Large intestine (tissue), 3 donors: ENCODE measurements at regions not wholly inside any gene's neighbourhood (a gene's known extent, or its start where the extent isn't known, plus 50 kb on each side); places are given as distances from the start of the nearest gene placed in this dataset.

Experiments
- DNase-seq, 2 donors: peaks; one replicate each; pipeline versions ENCODE4 v3.0.0 to v3.0.0-alpha.2; 2013
- H3K27ac ChIP-seq: one replicate; pipeline ENCODE4 v1.5.1; 2013; ENCODE audit warnings: low read length
- H3K27me3 ChIP-seq: 2 replicates; pipeline ENCODE4 v1.6.1; 2013; ENCODE audit warnings: low read length; ENCODE audit not compliant: control insufficient read depth, insufficient read depth
- H3K36me3 ChIP-seq: 2 replicates; pipeline ENCODE4 v1.6.1; 2013; ENCODE audit warnings: low read length; ENCODE audit not compliant: control insufficient read depth, insufficient read depth
- H3K4me1 ChIP-seq: one replicate; pipeline ENCODE4 v1.6.1; 2013; ENCODE audit warnings: low read length; ENCODE audit not compliant: control insufficient read depth, insufficient read depth
- H3K4me3 ChIP-seq: one replicate; pipeline ENCODE4 v1.5.1; 2013; ENCODE audit warnings: low read length
- H3K9me3 ChIP-seq: one replicate; pipeline ENCODE4 v1.6.1; 2013; ENCODE audit warnings: mild to moderate bottlenecking, low read depth, low read length, moderate library complexity; ENCODE audit not compliant: control insufficient read depth
- WGBS: methylation state at CpG from one replicate; pipeline ENCODE4 v1.1.5; 2013; ENCODE audit warnings: low lambda C conversion rate; ENCODE audit not compliant: insufficient coverage; 5-methylcytosine and 5-hydroxymethylcytosine counted together

- no peaks in the 10 kb centered on the region for H3K4me1 ChIP-seq
- no CpG with 5 or more reads among the region's 5 CpGs for WGBS
- H3K9me3 ChIP-seq, result peaks cover 3% of the 10 kb centered on the region
- no peak overlapping the region for H3K4me3 ChIP-seq
- H3K27me3 ChIP-seq, result no peaks in the 10 kb centered on the region
- no peaks in the 10 kb centered on the region for H3K36me3 ChIP-seq
- H3K27ac ChIP-seq, result no peak overlapping the region
- DNase-seq, result no peak
Observed at GRCh38 chr11:41917900-41918299, 458.4 kb upstream of the LRRC4C start.

GRCh38 chr11:41920374-41920773 lies 460.9 kb upstream of the LRRC4C start:
- DNase-seq, result no peak
- Histone ChIP-seq H3K9me3 (peaks cover 3% of the 10 kb centered on the region), H3K4me1 (no peaks in the 10 kb centered on the region), H3K4me3 (no peak overlapping the region), H3K27ac (no peak overlapping the region), H3K36me3 (no peaks in the 10 kb centered on the region), H3K27me3 (no peaks in the 10 kb centered on the region)
- 100% methylated on average over 1 of the region's 2 CpGs for WGBS

DNA sequence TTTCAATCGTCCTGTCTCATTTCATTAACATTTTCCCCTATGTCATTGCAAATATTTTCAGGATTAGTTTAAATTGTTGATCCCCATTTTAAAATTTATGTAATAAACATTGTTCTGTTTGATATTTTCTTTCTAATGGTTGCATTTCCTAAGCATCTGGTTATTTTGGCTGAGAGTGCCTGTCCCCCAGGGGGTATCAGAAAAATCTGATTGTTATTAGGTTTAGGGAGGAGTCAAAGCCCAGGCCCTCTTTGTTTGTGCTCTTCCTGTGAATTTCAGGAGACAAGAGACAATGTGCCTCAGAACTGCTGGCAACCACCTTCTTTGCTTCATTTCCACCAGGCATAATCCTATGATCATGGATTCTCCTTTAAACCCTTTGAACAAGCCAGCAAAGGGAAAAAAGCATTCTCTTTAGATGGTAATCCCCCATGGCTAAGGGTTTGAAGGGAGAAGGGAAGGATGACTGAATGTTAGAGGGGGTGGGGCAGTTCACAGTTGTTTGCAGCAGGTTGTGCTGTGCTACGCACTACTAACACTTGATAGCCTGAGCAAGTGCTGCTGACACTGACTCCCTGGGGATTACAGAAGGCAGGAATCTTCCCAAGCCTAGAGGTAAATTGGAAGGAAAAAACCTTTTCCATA lies 462.4 kb upstream of the LRRC4C start:
- no peak overlapping the region for H3K4me3 ChIP-seq

GRCh38 chr11:41926339-41926738 lies 466.9 kb upstream of the LRRC4C start:
- H3K4me3 ChIP-seq, result no peak overlapping the region
- 89% methylated on average over 2 of the region's 4 CpGs for WGBS

More for the DNA sequence above, 462.4 kb upstream of the LRRC4C start:
- Histone ChIP-seq H3K4me1 (no peaks in the 10 kb centered on the region), H3K27me3 (no peaks in the 10 kb centered on the region), H3K36me3 (no peaks in the 10 kb centered on the region), H3K27ac (no peak overlapping the region), H3K9me3 (peaks cover 3% of the 10 kb centered on the region)
- DNase-seq, result no peak
- 78% methylated on average over 1 of the region's 2 CpGs for WGBS

DNA sequence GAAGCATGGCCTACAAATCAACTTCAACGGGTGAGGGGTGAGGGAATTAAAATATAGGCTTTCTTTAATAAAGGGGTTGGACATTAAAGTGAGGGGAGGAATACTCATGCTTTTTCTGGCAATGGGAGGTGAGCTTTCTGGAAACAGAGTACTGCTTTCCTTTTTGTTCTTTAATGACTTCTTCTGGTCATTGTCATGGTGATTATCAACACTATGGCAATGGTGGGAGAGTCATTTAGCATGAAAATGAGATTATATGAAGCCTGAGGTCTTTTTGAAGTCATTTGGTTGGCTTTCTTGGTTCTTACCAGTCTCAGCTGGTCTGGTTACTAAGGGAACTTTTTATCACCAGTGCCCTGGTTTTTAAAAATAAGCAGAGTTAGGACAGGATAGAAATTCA lies 475.8 kb upstream of the LRRC4C start:
- H3K4me3 ChIP-seq, result no peak overlapping the region
- no peak overlapping the region for H3K27ac ChIP-seq
- no peak for DNase-seq
- no peaks in the 10 kb centered on the region for H3K36me3 ChIP-seq
- H3K9me3 ChIP-seq, result no peaks in the 10 kb centered on the region
- WGBS, result no CpG with 5 or more reads among the region's 1 CpG
- H3K27me3 ChIP-seq, result no peaks in the 10 kb centered on the region
- H3K4me1 ChIP-seq, result no peaks in the 10 kb centered on the region

More at GRCh38 chr11:41926339-41926738, 466.9 kb upstream of the LRRC4C start:
- H3K27ac ChIP-seq, result no peak overlapping the region
- H3K36me3 ChIP-seq, result no peaks in the 10 kb centered on the region
- DNase-seq, result no peak
- H3K27me3 ChIP-seq, result no peaks in the 10 kb centered on the region
- H3K4me1 ChIP-seq, result no peaks in the 10 kb centered on the region
- no peaks in the 10 kb centered on the region for H3K9me3 ChIP-seq

- Histone ChIP-seq H3K9me3 (no peaks in the 10 kb centered on the region), H3K4me3 (no peak overlapping the region), H3K27me3 (no peaks in the 10 kb centered on the region), H3K4me1 (no peaks in the 10 kb centered on the region), H3K36me3 (no peaks in the 10 kb centered on the region), H3K27ac (no peak overlapping the region)
- WGBS, result no CpG with 5 or more reads among the region's 1 CpG
- no peak for DNase-seq
Observed at GRCh38 chr11:41935795-41936194, 476.3 kb upstream of the LRRC4C start.

DNA sequence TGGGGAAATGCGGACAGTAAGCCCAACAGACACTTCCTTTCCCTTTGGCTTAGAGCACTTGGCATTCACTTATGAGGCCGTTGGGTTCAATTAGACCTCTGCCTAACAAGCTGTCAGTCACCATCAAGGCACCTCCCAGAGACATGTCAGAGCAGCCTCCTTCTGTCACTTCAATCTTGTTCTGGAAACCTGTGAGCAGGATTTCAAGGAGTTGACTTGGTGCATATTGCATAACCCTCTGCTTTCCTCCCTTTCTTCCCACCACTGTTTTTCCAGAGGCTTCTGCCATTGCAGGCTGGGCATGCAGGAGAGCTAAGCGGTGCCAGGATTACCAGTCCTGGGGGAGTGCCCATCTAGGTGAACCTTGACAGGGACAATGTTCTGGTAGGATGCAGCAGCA lies 484.2 kb upstream of the LRRC4C start:
- H3K36me3 ChIP-seq, result no peaks in the 10 kb centered on the region
- H3K27me3 ChIP-seq, result no peaks in the 10 kb centered on the region
- no peaks in the 10 kb centered on the region for H3K4me1 ChIP-seq
- H3K27ac ChIP-seq, result no peak overlapping the region
- H3K4me3 ChIP-seq, result no peak overlapping the region
- no peak for DNase-seq
- WGBS, result no CpG with 5 or more reads among the region's 3 CpGs
- H3K9me3 ChIP-seq, result no peaks in the 10 kb centered on the region

- H3K4me3 ChIP-seq, result no peak overlapping the region
- no peak for DNase-seq
- no peaks in the 10 kb centered on the region for H3K9me3 ChIP-seq
- no peaks in the 10 kb centered on the region for H3K27me3 ChIP-seq
- no CpG with 5 or more reads among the region's 12 CpGs for WGBS
- no peaks in the 10 kb centered on the region for H3K36me3 ChIP-seq
- no peak overlapping the region for H3K27ac ChIP-seq
- H3K4me1 ChIP-seq, result no peaks in the 10 kb centered on the region
Observed at GRCh38 chr11:41947392-41947791, 487.9 kb upstream of the LRRC4C start.

DNA sequence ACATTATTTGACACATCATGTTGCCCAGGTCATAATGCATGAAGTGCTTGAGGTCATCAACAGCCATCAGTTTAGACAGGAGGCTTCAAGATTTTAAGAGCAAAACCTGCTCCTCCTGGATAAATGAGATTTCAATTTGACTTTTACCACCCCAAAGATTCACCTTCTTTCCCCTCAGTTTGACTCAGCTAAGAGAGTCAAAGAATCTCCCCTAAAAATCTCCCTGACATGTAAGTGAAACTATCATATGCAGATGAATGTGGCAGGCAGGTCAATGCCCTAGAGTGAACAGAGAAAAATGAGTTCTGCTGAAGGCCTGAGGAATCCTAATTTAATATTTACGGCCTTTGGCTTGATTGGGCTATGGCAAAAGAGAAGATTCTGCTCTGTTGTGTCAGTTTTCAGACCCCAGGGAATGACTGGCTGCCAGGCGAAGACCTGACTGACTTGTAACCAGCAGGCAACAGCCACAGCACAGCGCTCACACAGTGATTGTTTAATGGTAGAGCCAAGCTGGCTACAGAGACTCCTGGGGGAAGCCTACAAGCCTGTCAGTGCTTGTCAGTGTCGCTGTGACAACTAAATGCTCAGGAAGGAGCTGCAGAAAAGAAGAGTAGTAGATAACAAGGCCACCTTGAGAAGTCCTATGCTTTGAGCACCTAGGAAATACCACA lies 491.2 kb upstream of the LRRC4C start:
- no peaks in the 10 kb centered on the region for H3K9me3 ChIP-seq
- WGBS, result no CpG with 5 or more reads among the region's 4 CpGs

DNA sequence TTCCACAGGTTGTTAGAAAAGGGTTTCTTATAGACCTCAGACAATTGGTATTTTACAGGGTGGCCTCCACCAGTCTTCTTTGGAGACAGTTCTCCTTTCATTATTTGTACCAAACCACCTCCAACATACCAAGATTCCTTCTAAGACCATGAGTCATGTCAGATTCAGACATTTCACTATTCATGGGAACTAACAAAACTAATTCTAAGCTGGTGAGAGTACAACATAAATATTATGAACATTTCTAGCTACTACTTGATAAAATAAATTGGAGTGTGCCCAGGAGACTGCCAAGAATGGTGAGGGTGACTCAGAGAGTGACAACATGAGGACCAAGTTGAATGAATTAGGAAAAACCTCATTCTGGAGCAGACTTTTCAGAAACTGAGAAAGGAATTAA lies 494.6 kb upstream of the LRRC4C start:
- Histone ChIP-seq H3K36me3 (no peaks in the 10 kb centered on the region), H3K4me3 (no peak overlapping the region), H3K27ac (no peak overlapping the region), H3K9me3 (no peaks in the 10 kb centered on the region), H3K4me1 (no peaks in the 10 kb centered on the region), H3K27me3 (no peaks in the 10 kb centered on the region)
- DNase-seq, result no peak

More for the DNA sequence above, 491.2 kb upstream of the LRRC4C start:
- Histone ChIP-seq H3K4me3 (no peak overlapping the region), H3K27me3 (no peaks in the 10 kb centered on the region), H3K4me1 (no peaks in the 10 kb centered on the region), H3K27ac (no peak overlapping the region), H3K36me3 (no peaks in the 10 kb centered on the region)
- no peak for DNase-seq

- no peak for DNase-seq
Observed at GRCh38 chr11:41955066-41955465, 495.6 kb upstream of the LRRC4C start.

More at GRCh38 chr11:41955066-41955465, 495.6 kb upstream of the LRRC4C start:
- no peaks in the 10 kb centered on the region for H3K36me3 ChIP-seq
- no peaks in the 10 kb centered on the region for H3K27me3 ChIP-seq
- peaks cover under 1% of the 10 kb centered on the region for H3K9me3 ChIP-seq
- WGBS, result 100% methylated on average over 1 of the region's 2 CpGs
- H3K4me3 ChIP-seq, result no peak overlapping the region
- no peaks in the 10 kb centered on the region for H3K4me1 ChIP-seq
- H3K27ac ChIP-seq, result no peak overlapping the region
